ENCODE measurements at regions not wholly inside any gene's neighbourhood (a gene's known extent, or its start where the extent isn't known, plus 50 kb on each side); places are given as distances from the start of the nearest gene placed in this dataset.

- TF ChIP-seq POLR2A (IDR thresholded peaks at IDR 0.05; ENCODE audit: control extremely low read depth in 1 of 2, low read depth in 2 of 2, low read length in 2 of 2) (no peak), POLR2AphosphoS5 (IDR thresholded peaks at IDR 0.05; ENCODE audit: low read depth, low read length) (no peak), CHD7 (IDR thresholded peaks at IDR 0.05; ENCODE audit: insufficient replicate concordance, low read length) (no peak), ZNF274 (IDR thresholded peaks at IDR 0.05; ENCODE audit: borderline replicate concordance, extremely low read depth, low read length) (no peak), CTCF (IDR thresholded peaks at IDR 0.05; ENCODE audit: control extremely low read depth in 1 of 3, insufficient read depth in 1 of 3, low read depth in 1 of 3, low read length in 3 of 3) (no peak), EP300 (IDR thresholded peaks at IDR 0.05; ENCODE audit: borderline replicate concordance in 1 of 2, low read depth in 2 of 2, low read length in 2 of 2) (no peak), HDAC2 (IDR thresholded peaks at IDR 0.05; ENCODE audit: borderline replicate concordance in 1 of 2, low read depth in 2 of 2, low read length in 2 of 2) (no peak), TAF1 (IDR thresholded peaks at IDR 0.05; ENCODE audit: low read depth, low read length) (no peak), ATF2 (IDR thresholded peaks at IDR 0.05; ENCODE audit: low read length) (no peak), SP2 (IDR thresholded peaks at IDR 0.05; ENCODE audit: low read length) (no peak)
Measured at GRCh38 chr6:148635070-148635743, 111.6 kb upstream of the UST start.

All from H1 (cell line).